ENCODE measurements at regions not wholly inside any gene's neighbourhood (a gene's known extent, or its start where the extent isn't known, plus 50 kb on each side); places are given as distances from the start of the nearest gene placed in this dataset.

- Histone ChIP-seq H3K4me1 (ENCODE audit: insufficient read depth, low read length, poor library complexity, severe bottlenecking) (no peaks in the 10 kb centered on the region), H3K27ac (ENCODE audit: low read depth, low read length, poor library complexity, severe bottlenecking) (no peak overlapping the region), H3K9me3 (ENCODE audit: low read depth, low read length, poor library complexity, severe bottlenecking) (no peaks in the 10 kb centered on the region), H3K27me3 (replicated peaks; ENCODE audit: insufficient read depth, low read depth, low read length, poor library complexity) (peaks cover 6% of the 10 kb centered on the region), H3K36me3 (ENCODE audit: insufficient read depth, low read length, poor library complexity, severe bottlenecking) (no peaks in the 10 kb centered on the region), H3K4me3 (ENCODE audit: low read depth, low read length, poor library complexity, severe bottlenecking) (no peak overlapping the region)
- no TSS peak for BruUV-seq (replicated peaks)
- intact Hi-C loops (cut with micrococcal nuclease; ENCODE audit: unreplicated experiment) = no loop called here
- POLR2A ChIA-PET (ENCODE audit: low non-redundant PET) = no interaction called here
- no peak for TF ChIP-seq EZH2 (IDR thresholded peaks at IDR 0.05; ENCODE audit: borderline replicate concordance, low read depth, low read length, poor library complexity, severe bottlenecking)
- TF ChIP-seq CTCF (conservative IDR thresholded peaks at IDR 0.05; ENCODE audit: low read depth, low read length) = no peak
- DNase-seq (ENCODE audit: low spot score) = no peak
- CTCF ChIA-PET = no interaction called here
Observed at GRCh38 chr18:4750393-4751346, 295.6 kb upstream of the DLGAP1 start.

GRCh38 chr18:4748975-4749374, 293.9 kb upstream of the DLGAP1 start:
- CTCF ChIA-PET = no interaction called here
- H3K27ac ChIP-seq (ENCODE audit: low read depth, low read length, poor library complexity, severe bottlenecking) = no peak overlapping the region
- DNase-seq (ENCODE audit: low spot score) = no peak
- H3K4me1 ChIP-seq (ENCODE audit: insufficient read depth, low read length, poor library complexity, severe bottlenecking) = no peaks in the 10 kb centered on the region
- H3K27me3 ChIP-seq (replicated peaks; ENCODE audit: insufficient read depth, low read depth, low read length, poor library complexity) = peaks cover 6% of the 10 kb centered on the region
- intact Hi-C loops (cut with micrococcal nuclease; ENCODE audit: unreplicated experiment) = no loop called here
- no peaks in the 10 kb centered on the region for H3K36me3 ChIP-seq (ENCODE audit: insufficient read depth, low read length, poor library complexity, severe bottlenecking)
- no TSS peak for BruUV-seq (replicated peaks)
- no peaks in the 10 kb centered on the region for H3K9me3 ChIP-seq (ENCODE audit: low read depth, low read length, poor library complexity, severe bottlenecking)
- H3K4me3 ChIP-seq (ENCODE audit: low read depth, low read length, poor library complexity, severe bottlenecking) = no peak overlapping the region
- POLR2A ChIA-PET (ENCODE audit: low non-redundant PET) = no interaction called here
- TF ChIP-seq CTCF (conservative IDR thresholded peaks at IDR 0.05; ENCODE audit: low read depth, low read length) (no peak), EZH2 (IDR thresholded peaks at IDR 0.05; ENCODE audit: borderline replicate concordance, low read depth, low read length, poor library complexity, severe bottlenecking) (no peak)

GRCh38 chr18:4734903-4735302, 279.8 kb upstream of the DLGAP1 start:
- BruUV-seq (replicated peaks) = no TSS peak
- ChIA-PET POLR2A (ENCODE audit: low non-redundant PET) (no interaction called here), CTCF (no interaction called here)
- TF ChIP-seq CTCF (conservative IDR thresholded peaks at IDR 0.05; ENCODE audit: low read depth, low read length) (no peak), EZH2 (IDR thresholded peaks at IDR 0.05; ENCODE audit: borderline replicate concordance, low read depth, low read length, poor library complexity, severe bottlenecking) (no peak)
- no peak for DNase-seq (ENCODE audit: low spot score)
- no peaks in the 10 kb centered on the region for H3K36me3 ChIP-seq (ENCODE audit: insufficient read depth, low read length, poor library complexity, severe bottlenecking)
- intact Hi-C loops (cut with micrococcal nuclease; ENCODE audit: unreplicated experiment) = no loop called here
- no peaks in the 10 kb centered on the region for H3K9me3 ChIP-seq (ENCODE audit: low read depth, low read length, poor library complexity, severe bottlenecking)
- H3K4me1 ChIP-seq (ENCODE audit: insufficient read depth, low read length, poor library complexity, severe bottlenecking) = no peaks in the 10 kb centered on the region
- H3K27ac ChIP-seq (ENCODE audit: low read depth, low read length, poor library complexity, severe bottlenecking) = no peak overlapping the region
- peaks cover 55% of the 10 kb centered on the region for H3K27me3 ChIP-seq (replicated peaks; ENCODE audit: insufficient read depth, low read depth, low read length, poor library complexity)
- H3K4me3 ChIP-seq (ENCODE audit: low read depth, low read length, poor library complexity, severe bottlenecking) = no peak overlapping the region
